ENCODE measurements at regions not wholly inside any gene's neighbourhood (a gene's known extent, or its start where the extent isn't known, plus 50 kb on each side); places are given as distances from the start of the nearest gene placed in this dataset.
"Not testable (repeated sequence)": the region's sequence is repeated elsewhere in the genome, so short reads cannot be mapped to it uniquely, and the experiment has no call there.

DNA sequence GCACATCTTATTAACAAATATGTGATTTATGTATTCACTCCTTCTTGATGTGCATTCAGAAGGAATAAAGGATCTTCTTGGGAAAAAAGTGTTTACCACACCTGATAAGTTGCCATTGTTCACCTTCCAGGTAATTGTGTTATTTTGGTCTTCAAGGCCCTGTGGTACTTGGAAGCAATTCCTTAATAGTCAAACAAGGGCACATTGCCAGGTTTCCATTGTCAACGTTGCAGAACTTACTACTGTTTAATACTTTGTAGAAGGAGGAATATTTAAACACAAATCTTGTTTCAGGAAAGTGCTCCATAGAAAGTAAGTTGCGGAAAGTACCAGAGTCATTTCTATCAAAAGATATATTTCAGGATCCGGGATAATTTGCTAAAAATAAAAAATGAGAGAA lies 129.5 kb upstream of the SGK1 start:
- no peak for DNase-seq

DNA sequence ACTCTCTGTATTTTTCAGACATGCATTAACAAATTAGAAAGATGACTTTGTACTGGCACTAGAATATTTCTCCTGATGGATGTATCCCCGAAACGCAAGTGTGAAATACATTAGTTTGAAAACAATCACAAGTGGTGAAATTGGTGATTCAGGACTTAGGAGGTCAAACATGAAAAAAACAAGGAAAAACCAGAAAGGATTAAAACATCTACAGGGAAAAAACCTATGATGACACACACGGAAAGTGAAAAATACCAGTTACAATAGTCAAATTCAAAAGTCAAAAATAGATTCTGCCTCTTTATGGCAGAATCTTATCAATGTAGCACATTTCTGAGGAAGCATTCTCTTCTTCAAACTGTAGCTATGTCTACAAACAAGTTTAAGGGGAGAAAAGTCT lies 129.0 kb upstream of the SGK1 start:
- DNase-seq: no peak

DNA sequence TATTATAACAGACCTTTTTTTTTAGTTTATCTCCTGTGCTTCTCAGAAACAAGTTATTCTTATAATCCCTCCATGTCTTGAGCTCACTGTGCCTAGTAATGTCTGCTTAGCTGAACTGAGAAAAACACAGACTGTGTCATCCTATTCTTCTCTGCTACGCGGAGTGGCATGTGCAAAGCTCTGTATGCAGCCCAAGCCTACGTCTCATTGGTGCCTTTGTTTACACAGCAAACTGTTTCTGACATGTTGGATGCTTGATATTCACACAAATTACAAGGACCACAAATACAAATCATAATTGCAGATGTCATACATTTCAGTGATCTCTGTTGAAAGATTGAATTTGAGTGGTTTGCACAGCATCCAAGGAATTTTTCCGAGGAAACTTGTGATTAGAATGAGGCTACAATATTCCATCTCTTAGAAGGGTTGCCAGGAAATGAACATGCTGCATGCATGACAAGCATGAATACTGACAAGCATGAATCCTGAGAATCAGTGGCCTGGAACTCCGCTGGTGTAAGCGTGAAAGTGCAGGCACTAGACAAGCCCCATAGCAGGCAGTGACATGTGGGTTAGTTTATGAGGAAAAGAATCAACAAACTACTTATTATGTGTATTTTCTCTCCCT lies 128.4 kb upstream of the SGK1 start:
- no peak for DNase-seq

GRCh38 chr6:134443009-134443408 lies 125.1 kb upstream of the SGK1 start:
- no peak for DNase-seq

DNA sequence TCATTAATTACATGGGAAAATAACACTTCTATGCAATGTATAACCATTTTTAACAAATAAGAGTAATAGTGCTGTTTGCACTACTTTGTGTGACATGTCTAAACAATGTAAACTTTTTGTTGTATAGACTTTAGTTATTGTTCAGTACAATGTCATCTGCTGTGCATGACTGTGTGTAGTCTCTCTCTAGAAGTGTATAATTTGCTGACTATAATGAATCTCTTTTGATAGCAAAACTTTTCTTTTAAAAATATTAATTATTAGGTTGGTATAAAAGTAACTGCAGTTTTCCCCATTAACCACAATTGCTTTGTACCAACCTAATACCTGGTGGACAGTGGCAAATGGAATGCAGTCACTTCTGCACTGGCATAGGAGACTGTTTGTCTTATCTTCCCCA lies 124.2 kb upstream of the SGK1 start:
- DNase-seq: no peak

GRCh38 chr6:134438837-134439236 lies 120.9 kb upstream of the SGK1 start:
- DNase-seq: no peak

GRCh38 chr6:134437376-134437775 lies 119.5 kb upstream of the SGK1 start:
- DNase-seq: peak in 1 of 2 experiments; percentile 37

DNA sequence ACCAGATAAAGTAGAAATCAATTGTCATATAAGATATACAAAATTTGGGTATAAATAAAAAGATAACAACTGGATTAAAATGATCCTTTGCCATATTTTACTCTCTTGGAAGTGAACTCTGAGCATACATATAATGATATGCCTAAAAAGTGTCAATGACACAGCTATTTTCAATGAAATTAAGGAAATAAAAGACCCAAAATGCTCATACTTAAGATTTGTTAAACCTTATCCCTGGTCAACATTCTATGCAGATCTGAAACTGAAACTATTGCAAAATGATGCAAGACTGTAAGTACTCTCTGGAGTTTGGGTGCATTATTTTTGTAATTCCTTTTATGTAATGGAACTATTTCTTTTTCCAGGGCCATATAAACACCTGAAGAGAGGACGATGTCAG lies 119.0 kb upstream of the SGK1 start:
- peak in 1 of 2 experiments; percentile 37 for DNase-seq

DNA sequence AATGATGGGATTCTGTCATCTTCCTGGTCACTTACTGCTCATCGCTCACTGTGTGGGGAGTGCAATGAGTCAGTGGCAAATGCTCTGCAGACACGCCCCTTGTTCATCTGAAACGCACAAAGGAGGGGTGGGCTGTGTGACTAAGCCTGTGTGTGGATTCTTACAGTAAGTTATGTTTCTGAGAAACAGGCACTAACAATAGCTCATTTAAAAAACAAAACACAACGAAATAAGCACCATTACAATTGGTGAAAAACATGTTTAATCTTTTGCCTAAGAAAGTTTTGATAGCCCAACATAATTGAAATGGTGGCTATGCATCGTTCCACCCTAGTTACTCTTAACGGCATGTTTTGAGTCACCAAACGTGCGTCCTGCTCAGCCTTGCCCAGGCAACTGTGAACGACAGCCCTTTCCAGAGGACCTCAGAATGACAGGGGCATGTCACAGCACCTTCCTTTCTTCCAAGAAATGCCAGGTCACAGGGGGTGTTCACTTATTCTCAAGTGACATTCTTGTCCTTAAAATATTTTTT lies 118.4 kb upstream of the SGK1 start:
- DNase-seq: peak; percentile 93 to 97

DNA sequence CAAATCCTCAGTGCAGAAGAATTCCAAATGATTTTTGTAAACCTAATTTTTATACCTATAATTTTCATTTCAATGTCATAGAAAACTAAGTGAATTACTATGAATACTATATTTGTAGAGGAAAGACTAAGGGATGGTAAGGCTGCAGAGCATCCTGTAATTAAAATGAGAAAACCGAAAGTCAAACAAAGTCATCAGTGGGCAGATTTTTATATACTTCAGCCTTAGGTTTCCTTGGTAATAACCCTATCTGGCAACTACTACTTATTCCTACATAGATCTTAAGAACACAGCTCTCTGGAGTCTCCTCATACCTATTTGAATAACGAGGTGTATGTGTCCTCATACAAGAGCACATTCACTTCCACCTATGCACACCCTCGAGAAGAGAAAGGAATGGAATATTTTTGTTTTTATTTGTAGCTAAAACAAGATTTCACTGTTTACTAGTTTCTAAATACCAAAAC lies 117.9 kb upstream of the SGK1 start:
- DNase-seq: no peak

GRCh38 chr6:134434019-134434942 lies 116.4 kb upstream of the SGK1 start:
- DNase-seq: no peak

- no peak for DNase-seq
These were observed 114.1 kb upstream of the SGK1 start for GRCh38 chr6:134432036-134432435.

GRCh38 chr6:134431421-134431859 lies 113.5 kb upstream of the SGK1 start:
- DNase-seq: peak; percentile 20 to 43

DNA sequence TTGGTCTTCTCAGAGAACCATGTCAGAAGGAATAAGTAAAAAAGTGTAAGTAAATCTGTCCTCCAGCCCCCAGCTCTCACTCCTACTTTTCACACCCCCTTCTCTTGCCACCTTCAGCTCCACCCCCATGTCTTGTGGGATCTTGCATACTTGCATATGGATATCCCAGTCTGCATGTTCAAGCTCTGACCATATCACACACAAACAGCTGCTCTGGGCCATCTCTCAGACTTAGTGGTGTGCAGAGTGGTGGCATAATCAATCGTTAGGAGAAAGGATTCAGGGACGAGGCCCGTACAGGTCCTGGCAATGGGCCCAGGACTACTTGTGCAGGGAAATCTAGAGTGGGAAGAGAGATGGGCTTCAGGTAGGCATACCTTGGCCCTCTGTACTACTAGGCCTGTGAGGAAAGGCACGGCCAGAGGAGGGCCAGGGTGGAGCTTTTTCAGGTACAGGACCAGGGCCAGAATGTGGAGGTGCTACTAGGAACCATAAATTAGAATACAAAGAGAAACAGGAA lies 112.0 kb upstream of the SGK1 start:
- no peak for DNase-seq

DNA sequence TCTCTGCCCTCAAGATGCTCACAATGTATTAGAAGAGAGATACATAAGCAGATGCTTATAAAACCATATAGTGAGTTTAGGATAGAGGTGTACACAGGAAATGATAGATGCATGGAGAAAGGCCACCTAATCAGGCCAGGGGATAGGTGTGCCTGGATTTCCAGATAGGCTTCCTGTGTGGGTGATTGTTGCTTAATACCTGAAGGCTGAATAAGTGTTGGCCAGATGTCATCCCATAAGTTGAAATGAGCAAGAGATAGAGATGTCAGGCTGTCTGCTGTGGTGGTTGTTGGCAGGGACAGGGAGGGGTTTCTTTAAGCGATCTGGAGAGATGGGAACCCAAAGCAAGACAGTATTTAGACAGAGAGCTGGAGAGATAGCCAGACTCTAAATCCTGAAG lies 109.8 kb upstream of the SGK1 start:
- DNase-seq: no peak

- DNase-seq: no peak
These were observed 108.7 kb upstream of the SGK1 start for GRCh38 chr6:134426623-134427022.

DNA sequence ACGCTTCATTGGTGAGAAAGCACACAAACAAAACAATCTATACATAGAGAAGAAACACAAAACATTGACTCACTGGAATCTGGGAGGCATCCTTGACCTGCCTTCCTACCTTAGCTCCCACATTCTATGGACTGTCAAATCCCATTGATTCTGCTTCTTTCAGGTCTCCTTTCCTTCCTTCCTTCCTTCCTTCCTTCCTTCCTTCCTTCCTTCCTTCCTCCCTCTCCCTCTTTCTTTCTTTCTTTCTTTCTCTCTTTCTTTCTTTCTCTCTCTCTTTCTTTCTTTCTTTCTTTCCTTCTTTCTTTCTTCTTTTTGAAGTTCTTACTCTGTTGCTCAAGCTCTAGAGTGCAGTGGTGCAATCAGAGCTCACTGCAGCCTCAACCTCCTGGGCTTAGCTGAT lies 108.0 kb upstream of the SGK1 start:
- DNase-seq: not testable (repeated sequence)

- no peak for DNase-seq
These were observed 107.6 kb upstream of the SGK1 start for GRCh38 chr6:134425513-134425912.

DNA sequence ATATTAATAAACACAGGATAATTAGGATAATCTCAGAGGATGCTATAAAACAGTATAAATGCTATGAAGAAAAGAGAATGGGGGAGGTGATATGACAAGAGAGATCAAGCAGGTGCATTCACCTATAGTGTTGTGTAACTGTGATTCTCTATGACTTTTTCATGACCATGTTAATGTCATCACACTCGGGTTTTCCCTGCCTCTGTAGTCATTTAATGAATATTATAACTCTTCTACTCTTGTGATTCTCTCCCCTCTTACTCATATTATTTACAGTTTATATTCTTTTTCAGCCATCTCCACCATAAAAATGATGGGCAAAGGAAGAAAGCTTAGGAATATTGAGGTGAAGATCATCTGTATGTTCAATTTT lies 106.9 kb upstream of the SGK1 start:
- DNase-seq: no peak

GRCh38 chr6:134424165-134424797 lies 106.4 kb upstream of the SGK1 start:
- DNase-seq: no peak

GRCh38 chr6:134422426-134423231 lies 104.7 kb upstream of the SGK1 start:
- DNase-seq: peak; percentile 92 to 95

- DNase-seq: peak in 1 of 2 experiments; percentile 12
These were observed 103.6 kb upstream of the SGK1 start for GRCh38 chr6:134421501-134421900.

Measured in SW 1271 (cell line).